ENCODE measurements at regions not wholly inside any gene's neighbourhood (a gene's known extent, or its start where the extent isn't known, plus 50 kb on each side); places are given as distances from the start of the nearest gene placed in this dataset.

DNA sequence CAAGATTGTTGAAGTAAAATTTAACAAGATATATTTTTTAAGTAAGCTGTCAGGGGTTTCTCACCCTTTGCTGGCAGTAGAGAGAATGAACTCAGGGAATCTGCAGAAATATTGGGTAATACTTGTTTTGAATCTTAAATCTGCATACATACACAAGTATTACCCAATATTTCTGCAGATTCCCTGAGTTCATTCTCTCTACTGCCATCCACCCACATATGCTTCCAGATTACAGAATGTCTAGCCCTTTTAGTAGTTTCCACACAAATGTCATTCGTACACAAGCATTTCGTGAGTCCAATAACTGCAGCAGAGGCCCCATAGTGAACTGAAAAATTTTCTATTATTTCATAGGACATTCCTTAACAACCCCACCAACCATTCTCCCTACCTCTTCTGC, 69.6 kb upstream of the TNFRSF21 start:
- no peak for TF ChIP-seq EP300 (IDR thresholded peaks at IDR 0.05)
- TF ChIP-seq POLR2A (IDR thresholded peaks at IDR 0.05), result no peak
- TF ChIP-seq, protein P1, sequence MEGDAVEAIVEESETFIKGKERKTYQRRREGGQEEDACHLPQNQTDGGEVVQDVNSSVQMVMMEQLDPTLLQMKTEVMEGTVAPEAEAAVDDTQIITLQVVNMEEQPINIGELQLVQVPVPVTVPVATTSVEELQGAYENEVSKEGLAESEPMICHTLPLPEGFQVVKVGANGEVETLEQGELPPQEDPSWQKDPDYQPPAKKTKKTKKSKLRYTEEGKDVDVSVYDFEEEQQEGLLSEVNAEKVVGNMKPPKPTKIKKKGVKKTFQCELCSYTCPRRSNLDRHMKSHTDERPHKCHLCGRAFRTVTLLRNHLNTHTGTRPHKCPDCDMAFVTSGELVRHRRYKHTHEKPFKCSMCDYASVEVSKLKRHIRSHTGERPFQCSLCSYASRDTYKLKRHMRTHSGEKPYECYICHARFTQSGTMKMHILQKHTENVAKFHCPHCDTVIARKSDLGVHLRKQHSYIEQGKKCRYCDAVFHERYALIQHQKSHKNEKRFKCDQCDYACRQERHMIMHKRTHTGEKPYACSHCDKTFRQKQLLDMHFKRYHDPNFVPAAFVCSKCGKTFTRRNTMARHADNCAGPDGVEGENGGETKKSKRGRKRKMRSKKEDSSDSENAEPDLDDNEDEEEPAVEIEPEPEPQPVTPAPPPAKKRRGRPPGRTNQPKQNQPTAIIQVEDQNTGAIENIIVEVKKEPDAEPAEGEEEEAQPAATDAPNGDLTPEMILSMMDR (IDR thresholded peaks at IDR 0.05), result no peak
- no peak for TF ChIP-seq POLR2AphosphoS5 (IDR thresholded peaks at IDR 0.05)
